GM21528 (cell line): ENCODE measurements at regions not wholly inside any gene's neighbourhood (a gene's known extent, or its start where the extent isn't known, plus 50 kb on each side); places are given as distances from the start of the nearest gene placed in this dataset.

Experiments used
- ATAC-seq: cut with Tn5 transposase; IDR thresholded peaks from one replicate; pipeline ENCODE4 v1.9.1; 2021; ENCODE audit warnings: mild to moderate bottlenecking, moderate library complexity; ENCODE audit not compliant: unreplicated experiment, low FRiP score

GRCh38 chr5:23257656-23258055, 249.8 kb upstream of the PRDM9 start:
- no peak for ATAC-seq

- ATAC-seq: no peak
These were observed 253.7 kb upstream of the PRDM9 start for GRCh38 chr5:23253621-23254198.

DNA sequence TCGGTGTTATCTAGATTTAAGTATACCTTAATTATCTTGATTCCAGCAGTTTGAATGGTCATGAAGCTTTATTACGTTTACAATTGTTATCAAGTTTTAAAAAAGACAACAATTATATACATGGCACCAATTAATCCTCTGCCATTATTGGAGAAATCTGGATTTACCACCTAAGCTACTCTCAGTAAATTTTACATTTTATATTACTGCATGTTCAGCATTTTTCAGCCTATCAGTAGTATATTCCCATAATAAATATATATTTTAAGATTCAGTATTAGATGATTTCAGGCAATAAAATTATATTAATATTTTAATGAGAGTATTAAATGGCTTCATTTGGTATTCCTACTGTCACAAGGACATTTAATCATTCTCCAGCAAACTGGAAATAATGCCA, 264.5 kb upstream of the PRDM9 start:
- ATAC-seq: no peak

- no peak for ATAC-seq
These were observed 272.2 kb upstream of the PRDM9 start for GRCh38 chr5:23235246-23235645.

- ATAC-seq: no peak
These were observed 273.2 kb upstream of the PRDM9 start for GRCh38 chr5:23234197-23234596.

- ATAC-seq: no peak
These were observed 283.6 kb upstream of the PRDM9 start for GRCh38 chr5:23223846-23224245.

- no peak for ATAC-seq
These were observed 285.6 kb upstream of the PRDM9 start for GRCh38 chr5:23221831-23222230.

GRCh38 chr5:23217159-23217558, 290.2 kb upstream of the PRDM9 start:
- no peak for ATAC-seq

- ATAC-seq: no peak
These were observed 291.1 kb upstream of the PRDM9 start for GRCh38 chr5:23216345-23216744.

DNA sequence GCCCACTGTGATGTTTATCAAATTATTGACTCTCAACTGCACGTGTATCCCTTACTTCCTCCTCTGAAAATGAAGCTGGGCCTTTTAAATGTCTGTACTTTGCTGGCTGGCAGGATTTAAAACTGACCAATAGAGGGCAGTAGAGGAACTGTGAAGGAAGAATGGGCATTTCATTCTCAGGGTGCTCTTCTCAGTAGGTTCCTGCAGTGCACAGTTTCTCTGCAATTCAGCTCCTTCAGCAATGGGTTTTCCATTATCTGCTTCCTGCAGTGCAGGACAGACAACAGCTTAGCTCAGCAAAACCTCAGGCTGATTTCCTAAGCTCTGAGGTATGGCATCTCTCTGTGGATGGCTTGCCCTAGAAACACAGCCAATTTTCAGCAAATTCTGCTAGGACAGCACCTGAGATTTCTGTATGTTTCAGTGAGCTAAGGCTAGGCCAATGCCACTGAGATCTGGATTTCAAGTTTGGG, 298.4 kb upstream of the PRDM9 start:
- ATAC-seq: peak; percentile 75

DNA sequence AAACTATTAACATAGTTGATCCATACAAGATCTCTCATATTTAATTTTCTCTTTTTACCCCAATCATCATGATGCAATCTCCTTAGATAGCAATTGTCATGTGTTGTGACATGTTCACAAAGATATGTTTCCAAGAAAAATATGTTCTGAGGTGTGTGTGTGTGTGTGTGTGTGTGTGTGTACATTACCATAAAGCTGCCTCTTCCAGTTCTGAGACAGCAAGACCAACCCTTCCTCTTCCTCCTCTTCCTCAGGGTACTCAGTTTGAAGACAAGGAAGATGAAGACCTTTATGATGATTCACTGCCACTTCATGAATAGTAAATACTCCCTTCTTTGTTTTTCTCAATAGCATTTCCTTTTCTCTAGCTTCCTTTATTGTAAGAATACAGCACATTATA, 303.3 kb upstream of the PRDM9 start:
- ATAC-seq: no peak

DNA sequence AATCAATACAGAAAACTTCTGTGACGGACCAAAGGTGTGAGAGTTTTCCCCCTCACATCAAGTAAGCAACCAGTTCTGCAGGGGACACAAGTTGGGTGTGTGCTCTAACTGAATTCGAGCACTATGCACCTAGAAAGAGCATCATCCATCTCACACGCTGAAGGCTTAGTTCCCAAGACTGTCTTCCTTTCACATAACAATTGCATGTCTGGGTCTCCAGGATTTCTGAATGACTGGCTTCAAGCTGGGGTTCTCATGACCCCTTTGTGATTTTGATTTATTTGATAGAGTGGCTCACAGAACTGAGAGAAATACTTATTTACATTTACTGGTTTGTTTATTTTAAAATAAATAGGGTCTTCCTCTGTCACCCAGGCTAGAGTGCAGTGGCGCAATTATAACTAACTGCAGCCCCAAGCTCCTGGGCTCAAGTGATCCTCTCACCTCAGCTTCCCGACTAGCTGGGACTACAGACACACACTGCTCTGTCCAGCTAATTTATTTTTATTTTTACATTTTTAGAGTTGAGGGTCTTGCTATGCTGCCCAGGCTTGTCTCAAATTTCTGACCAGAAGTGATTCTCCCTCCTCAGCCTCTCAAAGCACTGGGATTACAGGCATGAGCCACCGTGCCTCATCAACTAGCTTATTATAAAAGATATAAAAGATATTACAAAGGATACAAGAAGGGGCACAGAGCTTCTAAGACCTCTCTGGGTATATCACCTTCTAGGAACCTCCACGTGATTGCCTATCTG, 316.7 kb upstream of the CDH12 start:
- no peak for ATAC-seq

DNA sequence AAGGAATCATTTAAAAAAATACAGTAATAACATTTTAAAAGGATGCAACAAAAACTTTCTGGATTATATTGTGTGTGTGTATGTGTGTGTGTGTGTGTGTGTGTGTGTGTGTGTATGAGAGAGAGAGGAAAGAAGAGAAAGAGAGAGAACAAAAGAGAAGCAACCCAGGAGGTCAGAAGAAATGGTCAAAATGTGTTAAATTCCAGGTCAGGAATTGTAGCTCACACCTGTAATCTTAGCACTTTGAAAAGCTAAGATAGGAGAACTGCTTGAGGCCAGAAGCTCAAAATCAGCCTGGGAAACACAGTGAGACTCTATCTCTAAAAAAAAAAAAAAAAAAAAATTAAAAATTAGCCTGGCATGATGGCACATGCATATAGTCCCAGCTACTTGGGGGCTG, 311.8 kb upstream of the CDH12 start:
- ATAC-seq: no peak

GRCh38 chr5:23158179-23158578, 305.0 kb upstream of the CDH12 start:
- no peak for ATAC-seq

- no peak for ATAC-seq
These were observed 304.6 kb upstream of the CDH12 start for GRCh38 chr5:23157716-23158115.

DNA sequence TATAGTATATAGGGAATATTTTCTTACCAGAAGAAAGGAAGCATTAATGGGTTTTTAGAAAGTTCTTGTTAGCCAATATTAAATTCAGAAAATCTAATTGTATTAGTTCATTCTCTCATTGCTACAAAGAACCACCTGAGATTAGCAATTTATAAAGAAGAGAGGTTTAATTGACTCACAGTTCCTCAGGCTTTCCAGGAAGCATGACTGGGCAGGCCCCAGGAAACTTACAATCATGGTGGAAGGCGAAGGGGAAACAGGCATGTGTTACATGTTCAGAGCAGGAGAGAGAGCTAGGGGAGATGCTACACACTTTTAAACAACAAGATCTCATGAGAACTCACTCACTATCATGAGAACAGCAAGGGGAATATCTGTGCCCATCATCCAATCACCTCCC, 304.0 kb upstream of the CDH12 start:
- ATAC-seq: no peak

GRCh38 chr5:23147625-23148024, 294.5 kb upstream of the CDH12 start:
- no peak for ATAC-seq

DNA sequence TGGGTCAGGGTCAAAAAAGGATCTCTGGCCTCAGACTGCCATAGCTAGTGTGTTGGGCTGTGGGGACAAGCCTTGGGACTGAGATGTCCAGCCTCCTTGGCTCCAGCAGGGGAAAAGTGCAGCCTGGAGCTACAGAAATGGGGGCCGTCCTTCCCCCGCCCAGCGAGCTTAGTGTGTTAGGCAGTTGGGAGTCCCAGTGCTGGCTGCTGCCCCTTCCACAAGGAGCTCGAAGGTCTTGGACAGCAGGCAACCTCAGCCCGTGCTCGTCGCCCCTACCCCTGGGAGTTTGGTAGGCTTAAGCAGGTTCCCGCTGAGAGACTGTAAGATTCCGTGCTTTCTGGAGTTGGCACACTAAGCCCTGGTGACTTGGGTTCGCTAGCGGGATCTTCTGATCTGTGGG, 293.0 kb upstream of the CDH12 start:
- no peak for ATAC-seq

- no peak for ATAC-seq
These were observed 286.4 kb upstream of the CDH12 start for GRCh38 chr5:23139338-23140171.

- ATAC-seq: no peak
These were observed 283.8 kb upstream of the CDH12 start for GRCh38 chr5:23136958-23137357.

DNA sequence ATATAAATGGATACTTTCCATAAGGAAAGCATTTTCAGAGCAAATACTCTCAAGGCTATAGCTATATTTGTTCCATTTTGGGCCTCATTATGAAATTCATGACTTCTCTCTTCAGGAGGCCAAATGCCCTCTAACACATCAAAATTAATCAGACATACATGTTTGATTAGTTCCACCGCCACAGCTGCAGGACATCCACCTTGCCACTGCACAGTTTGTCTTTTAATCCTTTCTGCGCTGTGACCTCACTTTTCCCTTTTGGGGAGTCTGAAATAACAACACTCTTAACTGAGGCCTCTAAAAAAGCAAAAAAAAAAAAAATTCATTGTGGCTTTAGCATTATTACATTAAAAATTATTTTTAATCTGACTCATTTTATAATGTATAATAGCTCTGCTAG, 279.1 kb upstream of the CDH12 start:
- ATAC-seq: no peak
